CD4-positive, CD25-positive, alpha-beta regulatory T cell (primary cell): ENCODE measurements at regions not wholly inside any gene's neighbourhood (a gene's known extent, or its start where the extent isn't known, plus 50 kb on each side); places are given as distances from the start of the nearest gene placed in this dataset.

Experiments used
- ATAC-seq, 2 donors: fragments of 150-1000 bp; cut with Tn5 transposase; one replicate each; pipeline ENCODE4 v1.10.0; 2021; ENCODE audit warnings: low read depth in 2 of 2, moderate number of reproducible peaks in 2 of 2, moderate library complexity in 1 of 2
- DNase-seq, 3 donors: peaks; one replicate each; pipeline versions ENCODE4 v3.0.0 to v3.0.0-alpha.2; 2012 to 2022; ENCODE audit warnings: mixed read lengths in 1 of 3
- H3K27ac ChIP-seq: one replicate; pipeline ENCODE4 v1.7.0; 2013; ENCODE audit warnings: mild to moderate bottlenecking, low read length; ENCODE audit not compliant: insufficient read depth, poor library complexity, severe bottlenecking
- H3K27me3 ChIP-seq: one replicate; pipeline ENCODE4 v1.7.0; 2013; ENCODE audit warnings: low read length; ENCODE audit not compliant: control insufficient read depth, insufficient read depth
- H3K36me3 ChIP-seq: one replicate; pipeline ENCODE4 v1.7.0; 2013; ENCODE audit warnings: mild to moderate bottlenecking, low read length, moderate library complexity; ENCODE audit not compliant: control insufficient read depth, insufficient read depth
- H3K4me1 ChIP-seq: 2 replicates; pipeline ENCODE4 v1.7.0; 2013; ENCODE audit warnings: mild to moderate bottlenecking, low read length; ENCODE audit not compliant: insufficient read depth, control insufficient read depth, poor library complexity, severe bottlenecking
- H3K4me3 ChIP-seq: one replicate; pipeline ENCODE4 v1.7.0; 2013; ENCODE audit warnings: low read depth, mild to moderate bottlenecking, low read length, moderate library complexity
- H3K9me3 ChIP-seq, 2 experiments: 1 replicate in 1 of 2; 2 replicates in 1 of 2; pipeline ENCODE4 v1.7.0; 2013; ENCODE audit warnings: low read length in 2 of 2, mild to moderate bottlenecking in 1 of 2, moderate library complexity in 1 of 2; ENCODE audit not compliant: control insufficient read depth in 2 of 2
- H3K27ac Mint-ChIP-seq, 3 donors: one replicate each; pipeline ENCODE4 v1.8.0; 2020 to 2022; ENCODE audit warnings: mild to moderate bottlenecking in 3 of 3, mixed read lengths in 3 of 3, moderate library complexity in 2 of 3
- H3K27me3 Mint-ChIP-seq: one replicate; pipeline ENCODE4 v1.8.0; 2022; ENCODE audit warnings: mild to moderate bottlenecking, mixed read lengths
- H3K36me3 Mint-ChIP-seq: one replicate; pipeline ENCODE4 v1.8.0; 2020; ENCODE audit warnings: mixed read lengths
- H3K4me1 Mint-ChIP-seq, 4 donors: one replicate each; pipeline ENCODE4 v1.8.0; 2020 to 2022; ENCODE audit warnings: mixed read lengths in 4 of 4, mild to moderate bottlenecking in 1 of 4
- H3K4me3 Mint-ChIP-seq, 4 donors: one replicate each; pipeline ENCODE4 v1.8.0; 2020 to 2022; ENCODE audit warnings: mild to moderate bottlenecking in 4 of 4, mixed read lengths in 4 of 4, moderate library complexity in 3 of 4
- H3K9me3 Mint-ChIP-seq, 7 donors: one replicate each; pipeline ENCODE4 v1.8.0; 2020 to 2022; ENCODE audit warnings: mixed read lengths in 7 of 7, mild to moderate bottlenecking in 3 of 7, moderate library complexity in 2 of 7

DNA sequence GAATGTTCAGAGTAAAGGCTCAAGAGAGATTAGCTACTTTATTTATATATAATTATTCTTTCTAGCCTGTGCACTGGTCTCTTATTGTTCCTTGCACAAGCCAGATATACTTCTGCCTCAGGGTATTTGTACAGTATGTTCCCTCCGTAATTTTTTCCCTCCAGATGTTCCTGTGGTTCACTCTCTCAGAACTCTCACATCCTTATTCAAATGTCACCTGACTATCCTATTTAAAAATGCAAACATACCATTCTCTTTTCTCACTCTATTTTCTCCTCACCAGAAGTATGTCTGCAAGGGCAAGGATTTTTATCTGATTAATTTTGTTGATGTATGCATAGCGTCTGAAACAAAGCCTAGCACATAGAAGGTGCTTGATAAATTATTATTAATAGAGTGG is 64.0 kb upstream of the CERS6 start:
- no peaks in the 10 kb centered on the region for H3K36me3 ChIP-seq
- H3K4me3 Mint-ChIP-seq: no peak overlapping the region
- no peaks in the 10 kb centered on the region for H3K27me3 ChIP-seq
- H3K4me1 ChIP-seq: no peaks in the 10 kb centered on the region
- H3K27me3 Mint-ChIP-seq: peaks cover 23% of the 10 kb centered on the region
- H3K27ac Mint-ChIP-seq: no peak overlapping the region
- no peaks in the 10 kb centered on the region for H3K4me1 Mint-ChIP-seq
- peaks cover 3% of the 10 kb centered on the region for H3K36me3 Mint-ChIP-seq
- H3K9me3 ChIP-seq: no peaks in the 10 kb centered on the region
- H3K4me3 ChIP-seq: no peak overlapping the region
- DNase-seq (no peak), ATAC-seq (no peak)
- H3K9me3 Mint-ChIP-seq: peaks cover 0 to 3% (median 0%) of the 10 kb centered on the region in 7 donors
- H3K27ac ChIP-seq: no peak overlapping the region

DNA sequence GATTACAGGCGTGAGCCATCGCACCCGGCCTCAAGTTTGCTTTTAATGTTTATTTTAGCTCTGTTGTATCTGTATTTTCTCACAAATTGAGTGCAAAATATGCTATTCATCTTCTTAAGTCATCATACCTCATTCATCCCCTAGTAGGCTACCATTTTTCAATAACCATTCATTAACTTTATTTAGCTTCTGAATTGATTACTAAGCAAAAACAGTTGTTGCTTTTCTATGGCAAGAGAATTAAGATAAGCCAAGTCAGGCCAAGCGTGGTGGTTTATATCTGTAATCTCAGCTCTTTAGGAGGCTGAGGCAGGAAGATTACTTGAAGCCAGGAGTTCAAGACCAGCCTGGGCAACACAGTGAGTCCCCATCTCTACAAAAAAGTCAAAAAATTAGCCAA is 63.3 kb upstream of the CERS6 start:
- Histone ChIP-seq H3K36me3 (no peaks in the 10 kb centered on the region), H3K27me3 (no peaks in the 10 kb centered on the region), H3K4me1 (no peaks in the 10 kb centered on the region), H3K27ac (no peak overlapping the region), H3K9me3 (no peaks in the 10 kb centered on the region), H3K4me3 (no peak overlapping the region)
- DNase-seq: no peak
- Mint-ChIP-seq H3K9me3 (peaks cover 0 to 3% (median 2%) of the 10 kb centered on the region in 7 donors), H3K27ac (no peak overlapping the region), H3K4me1 (no peaks in the 10 kb centered on the region), H3K36me3 (peaks cover 3% of the 10 kb centered on the region), H3K27me3 (peaks cover 20% of the 10 kb centered on the region), H3K4me3 (no peak overlapping the region)
- no peak for ATAC-seq

DNA sequence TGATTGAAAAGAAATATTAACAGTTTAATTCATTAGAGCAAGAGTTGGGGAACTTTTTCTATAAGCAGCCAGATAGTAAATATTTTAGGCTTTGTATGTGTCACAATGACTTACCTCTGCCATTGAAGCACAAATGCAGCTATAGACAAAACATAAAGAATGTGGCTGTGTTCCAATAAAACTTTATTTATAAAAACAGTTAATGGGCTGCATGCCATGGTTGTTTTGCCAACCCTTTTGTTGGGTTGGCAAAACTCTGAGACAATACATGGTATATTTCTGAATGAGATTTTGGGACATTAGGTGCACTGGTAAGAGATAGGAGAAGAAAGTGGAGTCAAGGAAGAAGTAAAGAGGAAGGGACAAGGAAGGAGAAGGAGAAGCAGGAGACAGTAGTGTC is 61.8 kb upstream of the CERS6 start:
- Mint-ChIP-seq H3K27me3 (peaks cover 20% of the 10 kb centered on the region), H3K9me3 (peaks cover 0 to 5% (median 2%) of the 10 kb centered on the region in 7 donors), H3K27ac (no peak overlapping the region), H3K4me1 (no peaks in the 10 kb centered on the region), H3K36me3 (peaks cover 3% of the 10 kb centered on the region), H3K4me3 (no peak overlapping the region)
- H3K9me3 ChIP-seq: no peaks in the 10 kb centered on the region
- H3K4me3 ChIP-seq: no peak overlapping the region
- DNase-seq (no peak), ATAC-seq (no peak)
- no peak overlapping the region for H3K27ac ChIP-seq
- H3K4me1 ChIP-seq: no peaks in the 10 kb centered on the region
- no peaks in the 10 kb centered on the region for H3K27me3 ChIP-seq
- H3K36me3 ChIP-seq: no peaks in the 10 kb centered on the region

GRCh38 chr2:168396131-168396530 is 59.9 kb upstream of the CERS6 start:
- Mint-ChIP-seq H3K9me3 (peaks cover 0 to 5% (median 2%) of the 10 kb centered on the region in 7 donors), H3K4me3 (no peak overlapping the region), H3K36me3 (peaks cover 3% of the 10 kb centered on the region), H3K4me1 (no peaks in the 10 kb centered on the region), H3K27ac (no peak overlapping the region), H3K27me3 (peaks cover 20% of the 10 kb centered on the region)
- no peaks in the 10 kb centered on the region for H3K4me1 ChIP-seq
- ATAC-seq: no peak
- no peak overlapping the region for H3K27ac ChIP-seq
- no peaks in the 10 kb centered on the region for H3K27me3 ChIP-seq
- no peaks in the 10 kb centered on the region for H3K9me3 ChIP-seq
- H3K36me3 ChIP-seq: no peaks in the 10 kb centered on the region
- H3K4me3 ChIP-seq: no peak overlapping the region
- no peak for DNase-seq

- Mint-ChIP-seq H3K4me3 (no peak overlapping the region), H3K9me3 (peaks cover 0 to 5% (median 2%) of the 10 kb centered on the region in 7 donors), H3K36me3 (peaks cover 3% of the 10 kb centered on the region), H3K27me3 (peaks cover 15% of the 10 kb centered on the region), H3K4me1 (no peaks in the 10 kb centered on the region), H3K27ac (no peak overlapping the region)
- H3K36me3 ChIP-seq: no peaks in the 10 kb centered on the region
- H3K27me3 ChIP-seq: peaks cover 1% of the 10 kb centered on the region
- H3K4me1 ChIP-seq: no peaks in the 10 kb centered on the region
- no peak overlapping the region for H3K27ac ChIP-seq
- ATAC-seq (no peak), DNase-seq (no peak)
- H3K9me3 ChIP-seq: no peaks in the 10 kb centered on the region
- no peak overlapping the region for H3K4me3 ChIP-seq
These were observed 58.4 kb upstream of the CERS6 start for GRCh38 chr2:168397629-168398028.

- H3K36me3 ChIP-seq: no peaks in the 10 kb centered on the region
- DNase-seq (no peak), ATAC-seq (no peak)
- Mint-ChIP-seq H3K27me3 (peaks cover 13% of the 10 kb centered on the region), H3K36me3 (no peaks in the 10 kb centered on the region), H3K4me3 (no peak overlapping the region), H3K9me3 (peaks cover 0 to 5% (median 0%) of the 10 kb centered on the region in 7 donors), H3K27ac (no peak overlapping the region), H3K4me1 (peaks cover 0 to 8% (median 0%) of the 10 kb centered on the region in 4 donors)
- no peak overlapping the region for H3K27ac ChIP-seq
- no peaks in the 10 kb centered on the region for H3K9me3 ChIP-seq
- H3K4me1 ChIP-seq: no peaks in the 10 kb centered on the region
- peaks cover 2% of the 10 kb centered on the region for H3K27me3 ChIP-seq
- H3K4me3 ChIP-seq: no peak overlapping the region
These were observed 55.0 kb upstream of the CERS6 start for GRCh38 chr2:168401048-168401556.

GRCh38 chr2:168401771-168402170 is 54.3 kb upstream of the CERS6 start:
- H3K9me3 Mint-ChIP-seq: peaks cover 0 to 5% (median 0%) of the 10 kb centered on the region in 7 donors
- Histone ChIP-seq H3K36me3 (no peaks in the 10 kb centered on the region), H3K27me3 (peaks cover 2% of the 10 kb centered on the region), H3K4me1 (no peaks in the 10 kb centered on the region), H3K4me3 (no peak overlapping the region), H3K9me3 (no peaks in the 10 kb centered on the region), H3K27ac (no peak overlapping the region)
- no peak overlapping the region for H3K27ac Mint-ChIP-seq
- H3K27me3 Mint-ChIP-seq: peaks cover 12% of the 10 kb centered on the region
- ATAC-seq (no peak), DNase-seq (no peak)
- H3K4me3 Mint-ChIP-seq: no peak overlapping the region
- H3K36me3 Mint-ChIP-seq: no peaks in the 10 kb centered on the region
- H3K4me1 Mint-ChIP-seq: peaks cover 0 to 8% (median 0%) of the 10 kb centered on the region in 4 donors

DNA sequence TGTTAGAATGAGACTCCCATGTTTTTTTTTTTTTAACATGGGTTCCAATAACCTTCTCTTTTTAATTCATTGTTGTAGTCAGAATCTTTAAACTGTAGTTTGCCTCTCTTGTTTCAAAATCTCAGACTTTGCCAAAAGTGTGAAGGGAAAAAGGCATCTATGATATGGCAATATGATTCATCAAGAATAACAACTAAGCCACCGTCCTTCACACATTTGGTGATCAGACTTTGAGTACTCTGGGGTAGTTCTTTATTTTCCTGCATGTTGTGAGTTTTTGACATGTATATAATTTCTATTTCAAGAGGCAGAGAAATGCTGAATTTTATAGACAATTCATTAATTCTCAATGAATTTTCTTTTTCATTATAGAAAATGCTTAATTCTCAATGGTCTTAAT is 53.5 kb upstream of the CERS6 start:
- H3K36me3 Mint-ChIP-seq: no peaks in the 10 kb centered on the region
- no peak overlapping the region for H3K4me3 Mint-ChIP-seq
- Histone ChIP-seq H3K36me3 (no peaks in the 10 kb centered on the region), H3K27ac (no peak overlapping the region), H3K9me3 (no peaks in the 10 kb centered on the region), H3K27me3 (peaks cover 2% of the 10 kb centered on the region), H3K4me3 (no peak overlapping the region), H3K4me1 (no peaks in the 10 kb centered on the region)
- peaks cover 9% of the 10 kb centered on the region for H3K27me3 Mint-ChIP-seq
- H3K4me1 Mint-ChIP-seq: peaks cover 0 to 8% (median 0%) of the 10 kb centered on the region in 4 donors
- peaks cover 0 to 5% (median 0%) of the 10 kb centered on the region in 7 donors for H3K9me3 Mint-ChIP-seq
- ATAC-seq (no peak), DNase-seq (no peak)
- H3K27ac Mint-ChIP-seq: no peak overlapping the region
